ENCODE measurements at regions not wholly inside any gene's neighbourhood (a gene's known extent, or its start where the extent isn't known, plus 50 kb on each side); places are given as distances from the start of the nearest gene placed in this dataset.

DNA sequence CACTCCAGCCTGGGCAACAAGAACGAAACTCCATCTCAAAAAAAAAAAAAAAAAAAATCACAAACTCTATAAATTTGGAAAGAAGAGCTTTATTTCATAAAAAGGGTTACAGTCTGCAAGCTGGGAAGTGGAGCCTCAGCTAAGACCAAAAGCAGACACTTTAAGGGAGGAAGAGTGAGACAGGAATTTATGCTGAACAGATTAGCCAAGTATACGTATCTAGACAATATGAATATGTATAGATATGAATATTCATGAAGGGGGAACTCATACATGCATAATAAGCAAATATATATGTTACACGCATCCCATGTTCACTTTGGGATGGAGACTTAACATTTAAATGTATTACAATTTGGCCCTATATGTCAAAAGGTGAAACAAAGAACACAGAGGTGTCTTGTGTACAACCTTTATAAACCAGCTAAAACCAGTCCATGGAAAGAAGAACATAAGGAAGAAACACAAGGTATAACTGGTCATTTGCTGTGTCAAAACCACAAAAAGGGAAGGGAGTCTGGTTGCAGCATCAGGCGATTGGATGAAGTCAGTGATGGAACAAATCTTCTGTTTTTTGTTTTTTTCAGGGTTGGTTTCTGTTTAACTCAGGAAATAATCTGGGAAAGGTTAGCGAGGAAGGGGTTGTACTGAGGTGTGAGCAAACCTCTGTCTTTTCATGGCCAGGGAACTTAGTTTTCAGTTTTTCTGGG lies 130.0 kb upstream of the MAOA start:
- H2AFZ ChIP-seq, result no peak overlapping the region
- H3K9me2 ChIP-seq (ENCODE audit: insufficient read depth), result no peaks in the 10 kb centered on the region
- Mint-ChIP-seq H3K27ac (no peak overlapping the region), H3K36me3 (ENCODE audit: low read depth) (0 out of 3 replicates have a peak, but pooled peaks cover 3% of the 10 kb centered on the region), H3K27me3 (ENCODE audit: insufficient read depth, low read depth, poor library complexity) (no peaks in the 10 kb centered on the region), H3K9me3 (peaks cover 3% of the 10 kb centered on the region; the same call in 2 of the 3 replicates), H3K4me3 (no peak overlapping the region), H3K4me1 (peaks cover 5% of the 10 kb centered on the region; the same call in 2 of the 3 replicates)
- H3K79me2 ChIP-seq (replicated peaks; ENCODE audit: insufficient read depth), result no peaks in the 10 kb centered on the region
- no peaks in the 10 kb centered on the region for H4K20me1 ChIP-seq (replicated peaks; ENCODE audit: insufficient read depth)
- no peaks in the 10 kb centered on the region for H3F3A ChIP-seq (replicated peaks; ENCODE audit: low read depth)
- H3K27ac ChIP-seq (ENCODE audit: low read depth), result no peak overlapping the region
- H3K4me3 ChIP-seq, result no peak overlapping the region
- no peaks in the 10 kb centered on the region for H3K27me3 ChIP-seq (ENCODE audit: insufficient read depth)
- H3K4me1 ChIP-seq (ENCODE audit: insufficient read depth), result no peaks in the 10 kb centered on the region
- TF ChIP-seq EZH2phosphoT487 (IDR thresholded peaks at IDR 0.05; ENCODE audit: unreplicated experiment) (no peak), ZNF331 (CRISPR knock-in tag; IDR thresholded peaks at IDR 0.05; ENCODE audit: low read depth) (no peak), STAT1 (IDR thresholded peaks at IDR 0.05; ENCODE audit: unreplicated experiment) (no peak), EZH2 (IDR thresholded peaks at IDR 0.05; ENCODE audit: low read depth, unreplicated experiment) (no peak), NANOG (IDR thresholded peaks at IDR 0.05; ENCODE audit: borderline replicate concordance) (no peak), JUNB (IDR thresholded peaks at IDR 0.05; ENCODE audit: unreplicated experiment) (no peak), CREB1 (CRISPR knock-in tag; IDR thresholded peaks at IDR 0.05; ENCODE audit: low read depth) (no peak), ZNF114 (CRISPR knock-in tag; IDR thresholded peaks at IDR 0.05) (no peak), POLR2AphosphoS5 (IDR thresholded peaks at IDR 0.05; ENCODE audit: low read depth) (no peak)
- TF ChIP-seq, protein P1, sequence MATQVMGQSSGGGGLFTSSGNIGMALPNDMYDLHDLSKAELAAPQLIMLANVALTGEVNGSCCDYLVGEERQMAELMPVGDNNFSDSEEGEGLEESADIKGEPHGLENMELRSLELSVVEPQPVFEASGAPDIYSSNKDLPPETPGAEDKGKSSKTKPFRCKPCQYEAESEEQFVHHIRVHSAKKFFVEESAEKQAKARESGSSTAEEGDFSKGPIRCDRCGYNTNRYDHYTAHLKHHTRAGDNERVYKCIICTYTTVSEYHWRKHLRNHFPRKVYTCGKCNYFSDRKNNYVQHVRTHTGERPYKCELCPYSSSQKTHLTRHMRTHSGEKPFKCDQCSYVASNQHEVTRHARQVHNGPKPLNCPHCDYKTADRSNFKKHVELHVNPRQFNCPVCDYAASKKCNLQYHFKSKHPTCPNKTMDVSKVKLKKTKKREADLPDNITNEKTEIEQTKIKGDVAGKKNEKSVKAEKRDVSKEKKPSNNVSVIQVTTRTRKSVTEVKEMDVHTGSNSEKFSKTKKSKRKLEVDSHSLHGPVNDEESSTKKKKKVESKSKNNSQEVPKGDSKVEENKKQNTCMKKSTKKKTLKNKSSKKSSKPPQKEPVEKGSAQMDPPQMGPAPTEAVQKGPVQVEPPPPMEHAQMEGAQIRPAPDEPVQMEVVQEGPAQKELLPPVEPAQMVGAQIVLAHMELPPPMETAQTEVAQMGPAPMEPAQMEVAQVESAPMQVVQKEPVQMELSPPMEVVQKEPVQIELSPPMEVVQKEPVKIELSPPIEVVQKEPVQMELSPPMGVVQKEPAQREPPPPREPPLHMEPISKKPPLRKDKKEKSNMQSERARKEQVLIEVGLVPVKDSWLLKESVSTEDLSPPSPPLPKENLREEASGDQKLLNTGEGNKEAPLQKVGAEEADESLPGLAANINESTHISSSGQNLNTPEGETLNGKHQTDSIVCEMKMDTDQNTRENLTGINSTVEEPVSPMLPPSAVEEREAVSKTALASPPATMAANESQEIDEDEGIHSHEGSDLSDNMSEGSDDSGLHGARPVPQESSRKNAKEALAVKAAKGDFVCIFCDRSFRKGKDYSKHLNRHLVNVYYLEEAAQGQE (IDR thresholded peaks at IDR 0.05; ENCODE audit: unreplicated experiment), result no peak
- TF ChIP-seq, protein P2, sequence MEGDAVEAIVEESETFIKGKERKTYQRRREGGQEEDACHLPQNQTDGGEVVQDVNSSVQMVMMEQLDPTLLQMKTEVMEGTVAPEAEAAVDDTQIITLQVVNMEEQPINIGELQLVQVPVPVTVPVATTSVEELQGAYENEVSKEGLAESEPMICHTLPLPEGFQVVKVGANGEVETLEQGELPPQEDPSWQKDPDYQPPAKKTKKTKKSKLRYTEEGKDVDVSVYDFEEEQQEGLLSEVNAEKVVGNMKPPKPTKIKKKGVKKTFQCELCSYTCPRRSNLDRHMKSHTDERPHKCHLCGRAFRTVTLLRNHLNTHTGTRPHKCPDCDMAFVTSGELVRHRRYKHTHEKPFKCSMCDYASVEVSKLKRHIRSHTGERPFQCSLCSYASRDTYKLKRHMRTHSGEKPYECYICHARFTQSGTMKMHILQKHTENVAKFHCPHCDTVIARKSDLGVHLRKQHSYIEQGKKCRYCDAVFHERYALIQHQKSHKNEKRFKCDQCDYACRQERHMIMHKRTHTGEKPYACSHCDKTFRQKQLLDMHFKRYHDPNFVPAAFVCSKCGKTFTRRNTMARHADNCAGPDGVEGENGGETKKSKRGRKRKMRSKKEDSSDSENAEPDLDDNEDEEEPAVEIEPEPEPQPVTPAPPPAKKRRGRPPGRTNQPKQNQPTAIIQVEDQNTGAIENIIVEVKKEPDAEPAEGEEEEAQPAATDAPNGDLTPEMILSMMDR (conservative IDR thresholded peaks at IDR 0.05; ENCODE audit: low read depth in 2 of 2), result no peak
- TF ChIP-seq, protein P3, sequence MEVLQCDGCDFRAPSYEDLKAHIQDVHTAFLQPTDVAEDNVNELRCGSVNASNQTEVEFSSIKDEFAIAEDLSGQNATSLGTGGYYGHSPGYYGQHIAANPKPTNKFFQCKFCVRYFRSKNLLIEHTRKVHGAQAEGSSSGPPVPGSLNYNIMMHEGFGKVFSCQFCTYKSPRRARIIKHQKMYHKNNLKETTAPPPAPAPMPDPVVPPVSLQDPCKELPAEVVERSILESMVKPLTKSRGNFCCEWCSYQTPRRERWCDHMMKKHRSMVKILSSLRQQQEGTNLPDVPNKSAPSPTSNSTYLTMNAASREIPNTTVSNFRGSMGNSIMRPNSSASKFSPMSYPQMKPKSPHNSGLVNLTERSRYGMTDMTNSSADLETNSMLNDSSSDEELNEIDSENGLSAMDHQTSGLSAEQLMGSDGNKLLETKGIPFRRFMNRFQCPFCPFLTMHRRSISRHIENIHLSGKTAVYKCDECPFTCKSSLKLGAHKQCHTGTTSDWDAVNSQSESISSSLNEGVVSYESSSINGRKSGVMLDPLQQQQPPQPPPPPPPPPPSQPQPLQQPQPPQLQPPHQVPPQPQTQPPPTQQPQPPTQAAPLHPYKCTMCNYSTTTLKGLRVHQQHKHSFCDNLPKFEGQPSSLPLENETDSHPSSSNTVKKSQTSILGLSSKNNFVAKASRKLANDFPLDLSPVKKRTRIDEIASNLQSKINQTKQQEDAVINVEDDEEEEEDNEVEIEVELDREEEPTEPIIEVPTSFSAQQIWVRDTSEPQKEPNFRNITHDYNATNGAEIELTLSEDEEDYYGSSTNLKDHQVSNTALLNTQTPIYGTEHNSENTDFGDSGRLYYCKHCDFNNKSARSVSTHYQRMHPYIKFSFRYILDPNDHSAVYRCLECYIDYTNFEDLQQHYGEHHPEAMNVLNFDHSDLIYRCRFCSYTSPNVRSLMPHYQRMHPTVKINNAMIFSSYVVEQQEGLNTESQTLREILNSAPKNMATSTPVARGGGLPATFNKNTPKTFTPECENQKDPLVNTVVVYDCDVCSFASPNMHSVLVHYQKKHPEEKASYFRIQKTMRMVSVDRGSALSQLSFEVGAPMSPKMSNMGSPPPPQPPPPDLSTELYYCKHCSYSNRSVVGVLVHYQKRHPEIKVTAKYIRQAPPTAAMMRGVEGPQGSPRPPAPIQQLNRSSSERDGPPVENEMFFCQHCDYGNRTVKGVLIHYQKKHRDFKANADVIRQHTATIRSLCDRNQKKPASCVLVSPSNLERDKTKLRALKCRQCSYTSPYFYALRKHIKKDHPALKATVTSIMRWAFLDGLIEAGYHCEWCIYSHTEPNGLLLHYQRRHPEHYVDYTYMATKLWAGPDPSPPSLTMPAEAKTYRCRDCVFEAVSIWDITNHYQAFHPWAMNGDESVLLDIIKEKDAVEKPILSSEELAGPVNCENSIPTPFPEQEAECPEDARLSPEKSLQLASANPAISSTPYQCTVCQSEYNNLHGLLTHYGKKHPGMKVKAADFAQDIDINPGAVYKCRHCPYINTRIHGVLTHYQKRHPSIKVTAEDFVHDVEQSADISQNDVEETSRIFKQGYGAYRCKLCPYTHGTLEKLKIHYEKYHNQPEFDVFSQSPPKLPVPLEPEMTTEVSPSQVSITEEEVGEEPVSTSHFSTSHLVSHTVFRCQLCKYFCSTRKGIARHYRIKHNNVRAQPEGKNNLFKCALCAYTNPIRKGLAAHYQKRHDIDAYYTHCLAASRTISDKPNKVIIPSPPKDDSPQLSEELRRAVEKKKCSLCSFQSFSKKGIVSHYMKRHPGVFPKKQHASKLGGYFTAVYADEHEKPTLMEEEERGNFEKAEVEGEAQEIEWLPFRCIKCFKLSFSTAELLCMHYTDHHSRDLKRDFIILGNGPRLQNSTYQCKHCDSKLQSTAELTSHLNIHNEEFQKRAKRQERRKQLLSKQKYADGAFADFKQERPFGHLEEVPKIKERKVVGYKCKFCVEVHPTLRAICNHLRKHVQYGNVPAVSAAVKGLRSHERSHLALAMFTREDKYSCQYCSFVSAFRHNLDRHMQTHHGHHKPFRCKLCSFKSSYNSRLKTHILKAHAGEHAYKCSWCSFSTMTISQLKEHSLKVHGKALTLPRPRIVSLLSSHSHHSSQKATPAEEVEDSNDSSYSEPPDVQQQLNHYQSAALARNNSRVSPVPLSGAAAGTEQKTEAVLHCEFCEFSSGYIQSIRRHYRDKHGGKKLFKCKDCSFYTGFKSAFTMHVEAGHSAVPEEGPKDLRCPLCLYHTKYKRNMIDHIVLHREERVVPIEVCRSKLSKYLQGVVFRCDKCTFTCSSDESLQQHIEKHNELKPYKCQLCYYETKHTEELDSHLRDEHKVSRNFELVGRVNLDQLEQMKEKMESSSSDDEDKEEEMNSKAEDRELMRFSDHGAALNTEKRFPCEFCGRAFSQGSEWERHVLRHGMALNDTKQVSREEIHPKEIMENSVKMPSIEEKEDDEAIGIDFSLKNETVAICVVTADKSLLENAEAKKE (CRISPR knock-in tag; IDR thresholded peaks at IDR 0.05), result no peak
- TF ChIP-seq, protein P4, sequence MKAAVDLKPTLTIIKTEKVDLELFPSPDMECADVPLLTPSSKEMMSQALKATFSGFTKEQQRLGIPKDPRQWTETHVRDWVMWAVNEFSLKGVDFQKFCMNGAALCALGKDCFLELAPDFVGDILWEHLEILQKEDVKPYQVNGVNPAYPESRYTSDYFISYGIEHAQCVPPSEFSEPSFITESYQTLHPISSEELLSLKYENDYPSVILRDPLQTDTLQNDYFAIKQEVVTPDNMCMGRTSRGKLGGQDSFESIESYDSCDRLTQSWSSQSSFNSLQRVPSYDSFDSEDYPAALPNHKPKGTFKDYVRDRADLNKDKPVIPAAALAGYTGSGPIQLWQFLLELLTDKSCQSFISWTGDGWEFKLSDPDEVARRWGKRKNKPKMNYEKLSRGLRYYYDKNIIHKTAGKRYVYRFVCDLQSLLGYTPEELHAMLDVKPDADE (IDR thresholded peaks at IDR 0.05), result no peak
- H3K4me2 ChIP-seq, result no peak overlapping the region
- H3K36me3 ChIP-seq (ENCODE audit: insufficient read depth), result no peaks in the 10 kb centered on the region
- ATAC-seq (no peak), DNase-seq (ENCODE audit: low spot score) (no peak)

Data from GM23338 (cell line).